HG02610 (cell line): ENCODE measurements at regions not wholly inside any gene's neighbourhood (a gene's known extent, or its start where the extent isn't known, plus 50 kb on each side); places are given as distances from the start of the nearest gene placed in this dataset.
A peak's percentile ranks its signal among the peaks of the same experiment; 100 is the strongest.

Experiments
- ATAC-seq: cut with Tn5 transposase; IDR thresholded peaks from one replicate; pipeline ENCODE4 v1.9.1; 2021; ENCODE audit warnings: mild to moderate bottlenecking, moderate library complexity; ENCODE audit not compliant: unreplicated experiment

DNA sequence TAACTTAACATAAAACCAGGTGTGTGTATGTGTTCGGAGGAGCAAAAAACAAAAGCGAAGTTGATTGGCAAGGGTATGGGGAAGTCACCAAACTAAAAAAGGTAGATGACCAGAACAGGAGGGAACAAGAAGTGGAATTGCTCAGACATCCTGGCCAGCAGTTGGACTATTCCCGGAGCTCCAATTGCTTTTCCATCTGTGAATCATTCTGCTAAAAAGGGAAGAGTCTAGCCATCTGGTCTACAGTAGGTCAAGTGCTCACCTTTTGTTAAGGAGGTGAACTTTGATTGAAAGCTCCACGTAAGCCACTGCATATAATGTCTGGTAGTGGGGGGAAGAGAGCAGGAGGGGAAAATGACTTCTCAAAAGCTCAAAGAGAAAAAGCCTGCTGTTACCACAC lies 50.0 kb upstream of the BET1 start:
- ATAC-seq, result no peak

DNA sequence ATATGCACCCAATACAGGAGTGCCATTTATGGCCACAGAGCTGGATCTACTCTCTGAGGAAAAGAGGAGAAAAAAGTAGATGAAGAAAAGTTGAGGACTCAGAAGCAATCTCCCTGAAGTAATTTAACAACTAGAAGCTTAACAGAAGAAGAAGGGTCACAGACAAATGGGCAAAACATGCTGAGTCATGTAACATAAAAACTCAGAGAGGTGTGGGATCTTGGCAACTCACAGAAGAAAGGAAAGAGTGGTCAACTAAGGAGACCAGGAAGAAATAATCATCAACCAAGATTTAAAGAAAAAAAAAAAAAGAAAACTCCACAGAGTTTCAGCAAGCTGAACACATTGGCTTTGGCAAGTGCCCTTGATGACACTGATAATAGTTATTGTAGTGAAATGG lies 51.8 kb upstream of the BET1 start:
- ATAC-seq, result no peak

- ATAC-seq, result no peak
These were observed 52.6 kb upstream of the BET1 start for GRCh38 chr7:94056796-94057207.

- ATAC-seq, result no peak
These were observed 53.8 kb upstream of the BET1 start for GRCh38 chr7:94057955-94058354.

DNA sequence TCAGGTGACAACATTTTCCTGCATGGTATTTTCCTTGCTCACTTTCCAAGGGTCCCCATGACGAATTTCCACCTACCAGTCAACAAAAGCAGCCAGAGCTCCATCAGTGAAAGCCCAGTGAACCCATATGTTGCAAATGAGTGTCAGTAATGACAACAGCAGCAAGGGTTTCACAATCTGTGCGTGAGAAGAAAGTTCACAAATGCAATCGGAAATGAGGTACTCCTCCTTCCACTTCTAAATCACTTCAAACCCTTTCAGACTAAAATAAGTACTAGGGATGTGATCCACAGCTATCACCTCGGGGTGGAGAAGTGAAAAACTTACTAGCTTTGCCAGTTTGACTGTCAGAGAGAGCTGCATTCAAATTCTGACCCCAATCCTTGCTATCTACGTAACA lies 55.6 kb upstream of the BET1 start:
- no peak for ATAC-seq

DNA sequence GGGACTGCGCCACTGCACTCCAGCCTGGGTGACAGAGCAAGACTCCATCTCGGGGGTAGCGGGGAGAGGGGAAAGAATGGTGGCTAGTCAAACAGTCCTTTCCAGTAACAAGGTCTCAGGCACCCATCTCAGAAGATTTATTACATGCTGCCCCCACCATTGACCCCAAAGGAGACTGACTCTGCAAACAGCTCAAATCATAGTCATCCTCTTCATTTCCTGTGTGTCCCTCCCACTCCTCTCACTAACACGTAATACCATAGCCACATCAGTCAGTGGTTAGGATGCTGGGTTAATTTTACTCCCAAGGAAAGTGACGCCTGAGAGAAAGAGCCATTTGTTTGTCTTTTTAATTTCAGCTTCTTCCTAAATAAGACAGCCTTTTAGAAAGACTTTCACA lies 56.6 kb upstream of the BET1 start:
- peak; percentile 59 for ATAC-seq

DNA sequence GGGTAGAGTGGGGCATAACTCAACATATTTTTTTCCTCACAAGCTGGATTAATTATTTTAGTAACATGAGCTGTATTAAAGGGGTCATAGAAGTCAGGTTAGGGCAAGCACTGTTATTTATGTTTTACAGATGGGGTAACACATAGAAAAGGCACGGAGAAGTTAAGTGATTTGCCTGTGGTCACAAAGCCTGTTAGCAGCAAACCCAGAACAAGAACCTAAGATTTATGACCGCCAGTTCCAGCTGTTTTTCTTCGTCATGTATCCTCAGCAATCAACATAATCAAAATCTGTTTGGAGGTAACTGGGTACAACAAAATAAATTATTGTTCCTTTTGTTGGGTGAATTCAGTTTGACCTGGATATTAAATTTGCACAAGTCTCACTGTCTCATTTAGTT lies 57.2 kb upstream of the BET1 start:
- no peak for ATAC-seq

DNA sequence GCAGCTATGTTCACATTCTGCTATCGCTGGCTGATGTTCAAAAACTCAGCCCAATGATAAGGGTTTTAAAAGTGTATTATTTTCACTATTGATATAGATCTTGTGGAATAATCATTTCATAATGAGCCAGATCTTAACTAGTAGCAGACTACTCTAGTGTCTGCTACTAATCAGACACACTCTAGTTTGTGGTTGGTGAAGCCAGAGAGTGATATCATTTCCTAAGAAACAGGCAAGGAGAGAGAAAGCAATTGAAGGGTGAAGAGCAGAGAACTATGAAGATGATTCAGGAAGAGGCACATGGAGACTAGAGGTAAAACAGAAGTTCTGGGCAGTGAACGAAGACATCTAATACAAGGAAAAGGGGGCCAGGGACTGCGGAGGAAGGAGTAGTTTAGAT lies 58.2 kb upstream of the BET1 start:
- ATAC-seq, result peak; percentile 35

GRCh38 chr7:94064541-94065191 lies 60.5 kb upstream of the BET1 start:
- ATAC-seq, result no peak

DNA sequence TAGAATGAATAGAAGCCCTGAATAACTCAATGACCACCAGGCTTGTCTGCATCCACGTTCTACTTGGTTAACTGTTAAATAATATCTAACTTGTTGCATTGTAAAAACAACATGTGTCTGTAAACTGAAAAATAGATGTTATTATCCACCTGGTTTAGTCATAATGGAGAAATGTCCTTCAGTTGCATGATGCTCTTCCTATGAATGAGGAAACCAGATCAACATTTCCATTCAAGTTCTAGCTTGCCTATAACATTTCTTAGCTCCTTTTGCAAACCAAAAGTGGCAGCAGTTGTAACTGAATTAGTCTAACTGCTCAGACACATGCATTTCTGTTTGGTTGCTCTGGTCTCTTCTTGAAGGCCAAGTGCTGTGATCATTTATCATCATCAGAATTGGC lies 62.9 kb upstream of the BET1 start:
- no peak for ATAC-seq

DNA sequence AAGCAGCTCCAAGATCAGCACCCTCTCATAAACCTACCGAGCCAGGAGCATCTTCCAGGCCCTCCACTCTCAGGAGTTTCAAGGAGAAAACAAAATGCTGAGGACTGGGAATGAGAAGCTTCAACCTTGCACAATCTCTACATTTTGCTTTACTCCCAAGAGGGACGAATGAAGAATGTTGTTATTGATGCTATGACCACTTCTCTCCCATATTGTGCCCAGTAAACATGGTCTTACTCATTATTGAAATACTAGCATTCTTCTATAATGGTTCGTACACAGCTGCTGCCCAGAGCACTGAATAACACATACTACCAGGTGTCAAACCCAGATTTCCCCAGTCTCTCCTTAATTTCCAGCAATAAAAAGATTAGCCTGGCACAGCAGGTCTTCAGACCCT lies 63.4 kb upstream of the BET1 start:
- no peak for ATAC-seq

DNA sequence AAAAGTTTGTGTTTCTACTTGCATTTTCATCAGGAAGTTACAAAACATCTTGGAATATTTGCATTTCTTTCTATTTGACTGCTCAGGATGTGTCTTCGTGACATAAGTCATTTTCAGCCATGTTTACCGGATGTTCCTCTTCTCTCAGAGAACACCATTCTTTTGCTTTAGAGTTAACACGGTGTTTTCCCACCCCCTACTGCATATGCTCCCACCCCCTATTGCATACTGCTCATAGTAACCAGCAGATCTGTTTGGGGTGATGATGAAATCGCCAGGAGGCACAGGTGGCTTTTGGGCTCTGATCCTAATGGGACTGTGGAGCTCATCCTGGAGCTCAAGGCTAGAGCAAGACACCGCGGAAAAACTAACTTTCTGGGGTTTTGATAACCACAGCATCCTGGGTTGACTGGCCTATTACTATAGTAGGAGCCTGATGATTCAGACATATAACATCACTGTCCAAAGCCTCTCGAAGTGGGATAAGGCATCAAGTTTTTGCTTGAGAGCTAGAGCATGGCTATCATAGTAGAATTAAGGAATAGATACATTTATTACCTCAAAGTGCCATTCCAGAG lies 65.1 kb upstream of the BET1 start:
- ATAC-seq, result peak; percentile 85

- ATAC-seq, result no peak
These were observed 76.4 kb upstream of the BET1 start for GRCh38 chr7:94080551-94080950.

GRCh38 chr7:94082126-94082525 lies 78.0 kb upstream of the BET1 start:
- no peak for ATAC-seq

DNA sequence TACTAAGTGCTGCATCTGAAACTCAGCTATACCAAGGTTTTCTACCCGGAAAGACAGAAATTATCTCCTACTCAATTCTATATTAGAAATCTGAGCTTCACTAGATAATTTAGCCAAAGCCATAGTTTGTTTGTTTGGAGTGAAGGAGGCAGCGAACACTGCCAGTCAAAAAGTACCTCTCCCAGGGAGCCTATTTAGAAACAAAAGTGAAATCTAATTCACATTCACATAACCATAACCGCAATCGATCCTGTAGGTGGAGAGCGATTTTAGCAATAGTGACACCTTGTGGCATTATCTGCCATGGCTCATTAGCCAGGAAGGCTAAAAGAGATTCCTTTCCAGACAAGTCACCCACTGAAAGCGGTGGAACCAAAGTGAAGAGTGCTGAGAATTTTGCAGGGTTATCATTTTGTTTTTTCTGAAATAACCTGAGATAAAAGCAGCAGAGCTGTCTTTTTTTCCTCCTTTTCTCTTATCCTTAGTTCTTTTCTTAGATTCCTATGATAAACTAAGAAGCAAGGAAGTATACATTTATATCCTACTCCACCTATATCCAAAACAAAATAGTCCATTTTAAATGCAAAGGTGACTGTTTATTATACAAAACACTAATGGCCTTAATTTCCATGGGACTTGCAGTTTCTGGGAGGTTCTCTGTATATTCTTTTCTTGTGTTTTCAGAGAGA lies 83.7 kb upstream of the BET1 start:
- peak; percentile 97 for ATAC-seq

- ATAC-seq, result peak; percentile 35
These were observed 84.4 kb upstream of the BET1 start for GRCh38 chr7:94088560-94088959.

- no peak for ATAC-seq
These were observed 85.7 kb upstream of the BET1 start for GRCh38 chr7:94089806-94090205.

DNA sequence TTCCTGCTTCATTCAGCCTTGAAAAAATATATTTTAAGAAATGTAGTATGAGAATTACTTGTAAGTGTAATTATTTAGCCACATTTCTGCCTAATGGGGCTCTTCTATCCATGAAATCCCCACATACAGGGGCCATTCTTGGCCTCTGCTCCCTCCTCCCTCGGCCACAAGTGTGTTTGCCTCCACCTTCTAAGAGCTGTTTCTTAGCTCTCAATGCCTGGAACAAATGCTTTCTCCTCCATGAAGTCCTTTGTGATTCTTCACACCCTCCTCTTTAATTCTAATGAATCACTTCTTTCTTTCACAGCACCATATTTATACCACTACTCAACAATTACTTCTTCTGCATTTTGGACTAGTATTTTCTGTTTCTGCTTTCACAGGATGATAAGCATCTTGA lies 88.8 kb upstream of the BET1 start:
- no peak for ATAC-seq

DNA sequence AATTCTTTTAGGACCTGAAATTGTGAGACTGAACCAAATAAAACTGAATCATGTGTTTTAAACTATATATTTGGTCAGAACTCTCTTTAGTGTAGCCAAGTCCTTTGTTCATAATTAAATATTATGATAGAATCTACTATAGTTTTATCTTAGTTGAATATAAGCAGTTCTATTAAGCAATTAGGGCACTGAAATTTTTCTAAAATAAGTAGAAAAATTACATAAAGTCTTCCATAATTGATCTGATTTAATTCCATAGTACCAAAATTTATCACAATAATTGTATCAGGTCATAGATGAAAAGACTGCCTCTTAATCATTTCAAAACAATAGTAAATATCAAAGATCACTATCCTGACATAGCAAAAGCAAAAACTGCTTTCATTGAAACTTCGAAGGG lies 90.1 kb upstream of the BET1 start:
- ATAC-seq, result no peak

GRCh38 chr7:94095316-94096009 lies 91.3 kb upstream of the BET1 start:
- no peak for ATAC-seq

GRCh38 chr7:94099679-94100078 lies 95.5 kb upstream of the BET1 start:
- ATAC-seq, result no peak
